Right ventricle myocardium superior (tissue), 1 donor: ENCODE measurements at regions not wholly inside any gene's neighbourhood (a gene's known extent, or its start where the extent isn't known, plus 50 kb on each side); places are given as distances from the start of the nearest gene placed in this dataset.

Experiments
- ATAC-seq: fragments of 200-7000 bp; cut with Tn5 transposase; one replicate; pipeline ENCODE4 v1.9.1; 2020; ENCODE audit warnings: mild to moderate bottlenecking; ENCODE audit not compliant: poor library complexity
- DNase-seq: peaks from one replicate; pipeline ENCODE4 v3.0.0-alpha.2; 2020
- intact Hi-C: fragments of 100-400 bp; cut with DNase I; formaldehyde crosslinking; loops from one replicate; pipeline ENCODE4 v1.11.2; 2022
- donor health status: DM: no; HTN: yes; CAD: no; lungs with severe emphysema.

GRCh38 chr16:48831076-48831722 lies 221.2 kb upstream of the N4BP1 start:
- DNase-seq (no peak), ATAC-seq (no peak)
- intact Hi-C loops, result no loop called here

- ATAC-seq (no peak), DNase-seq (no peak)
- intact Hi-C loops, result no loop called here
These were observed 219.6 kb upstream of the N4BP1 start for GRCh38 chr16:48829336-48830310.

- DNase-seq, result no peak
- intact Hi-C loops, result no loop called here
These were observed 214.3 kb upstream of the N4BP1 start for GRCh38 chr16:48824271-48824670.

GRCh38 chr16:48822431-48822830 lies 212.5 kb upstream of the N4BP1 start:
- no peak for ATAC-seq
- DNase-seq, result no peak
- intact Hi-C loops, result no loop called here

More at GRCh38 chr16:48824271-48824670, 214.3 kb upstream of the N4BP1 start:
- ATAC-seq, result peak; percentile 27

GRCh38 chr16:48820379-48820778 lies 210.4 kb upstream of the N4BP1 start:
- intact Hi-C loops, result no loop called here
- no peak for ATAC-seq

GRCh38 chr16:48818257-48818656 lies 208.3 kb upstream of the N4BP1 start:
- intact Hi-C loops, result no loop called here
- DNase-seq, result no peak
- ATAC-seq, result no peak

More at GRCh38 chr16:48820379-48820778, 210.4 kb upstream of the N4BP1 start:
- DNase-seq, result no peak

GRCh38 chr16:48817032-48817431 lies 207.1 kb upstream of the N4BP1 start:
- ATAC-seq, result no peak
- intact Hi-C loops, result no loop called here
- no peak for DNase-seq

- no peak for DNase-seq
- no peak for ATAC-seq
- intact Hi-C loops, result no loop called here
These were observed 206.4 kb upstream of the N4BP1 start for GRCh38 chr16:48816393-48816792.

GRCh38 chr16:48814994-48815393 lies 205.0 kb upstream of the N4BP1 start:
- DNase-seq (no peak), ATAC-seq (no peak)
- intact Hi-C loops, result no loop called here

GRCh38 chr16:48813485-48813884 lies 203.5 kb upstream of the N4BP1 start:
- ATAC-seq (no peak), DNase-seq (no peak)
- intact Hi-C loops, result no loop called here

- ATAC-seq (no peak), DNase-seq (no peak)
- intact Hi-C loops, result no loop called here
These were observed 202.9 kb upstream of the N4BP1 start for GRCh38 chr16:48812856-48813255.

- intact Hi-C loops, result no loop called here
- no peak for ATAC-seq
- no peak for DNase-seq
These were observed 201.5 kb upstream of the N4BP1 start for GRCh38 chr16:48811478-48811877.

GRCh38 chr16:48810803-48811453 lies 200.9 kb upstream of the N4BP1 start:
- intact Hi-C loops, result no loop called here
- DNase-seq (no peak), ATAC-seq (no peak)

GRCh38 chr16:48810436-48810802 lies 200.4 kb upstream of the N4BP1 start:
- ATAC-seq (no peak), DNase-seq (no peak)
- intact Hi-C loops, result no loop called here

- DNase-seq (no peak), ATAC-seq (no peak)
- intact Hi-C loops, result no loop called here
These were observed 180.2 kb upstream of the N4BP1 start for GRCh38 chr16:48790151-48790550.

- DNase-seq (no peak), ATAC-seq (no peak)
- intact Hi-C loops, result no loop called here
These were observed 178.5 kb upstream of the N4BP1 start for GRCh38 chr16:48788475-48788874.

GRCh38 chr16:48745541-48745940 lies 135.6 kb upstream of the N4BP1 start:
- intact Hi-C loops, result no loop called here
- DNase-seq (no peak), ATAC-seq (no peak)

GRCh38 chr16:48740964-48741363 lies 131.0 kb upstream of the N4BP1 start:
- no peak for ATAC-seq
- no peak for DNase-seq
- intact Hi-C loops, result no loop called here

GRCh38 chr16:48734220-48734619 lies 124.2 kb upstream of the N4BP1 start:
- DNase-seq (no peak), ATAC-seq (no peak)
- intact Hi-C loops, result no loop called here

GRCh38 chr16:48704710-48705109 lies 94.7 kb upstream of the N4BP1 start:
- ATAC-seq (no peak), DNase-seq (no peak)
- intact Hi-C loops, result no loop called here
